GM18502 (cell line): ENCODE measurements at regions not wholly inside any gene's neighbourhood (a gene's known extent, or its start where the extent isn't known, plus 50 kb on each side); places are given as distances from the start of the nearest gene placed in this dataset.

Experiments
- ATAC-seq: cut with Tn5 transposase; IDR thresholded peaks from one replicate; pipeline ENCODE4 v1.9.1; 2021; ENCODE audit warnings: mild to moderate bottlenecking; ENCODE audit not compliant: unreplicated experiment, poor library complexity

- ATAC-seq, result no peak
Observed at GRCh38 chr6:19009769-19010168, 622.6 kb downstream of the RNF144B start.

GRCh38 chr6:19013026-19013705, 626.0 kb downstream of the RNF144B start:
- no peak for ATAC-seq

- no peak for ATAC-seq
Observed at GRCh38 chr6:19024737-19025136, 637.6 kb downstream of the RNF144B start.

- ATAC-seq, result no peak
Observed at GRCh38 chr6:19028201-19028600, 641.1 kb downstream of the RNF144B start.

GRCh38 chr6:19032591-19033295, 645.6 kb downstream of the RNF144B start:
- ATAC-seq, result no peak

- ATAC-seq, result no peak
Observed at GRCh38 chr6:19033683-19034082, 646.5 kb downstream of the RNF144B start.

- ATAC-seq, result no peak
Observed at GRCh38 chr6:19034986-19035385, 647.8 kb downstream of the RNF144B start.

GRCh38 chr6:19035461-19036195, 648.5 kb downstream of the RNF144B start:
- no peak for ATAC-seq

- no peak for ATAC-seq
Observed at GRCh38 chr6:19036196-19036555, 649.0 kb downstream of the RNF144B start.

- ATAC-seq, result no peak
Observed at GRCh38 chr6:19037607-19038006, 650.5 kb downstream of the RNF144B start.

- ATAC-seq, result no peak
Observed at GRCh38 chr6:19039287-19039686, 652.1 kb downstream of the RNF144B start.

- ATAC-seq, result no peak
Observed at GRCh38 chr6:19041906-19042305, 654.8 kb downstream of the RNF144B start.

GRCh38 chr6:19042420-19042819, 655.3 kb downstream of the RNF144B start:
- ATAC-seq, result no peak

- ATAC-seq, result no peak
Observed at GRCh38 chr6:19050765-19051164, 663.6 kb downstream of the RNF144B start.

- no peak for ATAC-seq
Observed at GRCh38 chr6:19052219-19052618, 665.1 kb downstream of the RNF144B start.

GRCh38 chr6:19059102-19059501, 672.0 kb downstream of the RNF144B start:
- ATAC-seq, result no peak

GRCh38 chr6:19067165-19067564, 680.0 kb downstream of the RNF144B start:
- no peak for ATAC-seq

GRCh38 chr6:19070520-19070919, 683.4 kb downstream of the RNF144B start:
- ATAC-seq, result no peak

GRCh38 chr6:19083801-19084200, 696.7 kb downstream of the RNF144B start:
- no peak for ATAC-seq

- no peak for ATAC-seq
Observed at GRCh38 chr6:19086480-19086879, 699.3 kb downstream of the RNF144B start.

- no peak for ATAC-seq
Observed at GRCh38 chr6:19087296-19087695, 700.1 kb downstream of the RNF144B start.
